HepG2 (cell line): ENCODE measurements at regions not wholly inside any gene's neighbourhood (a gene's known extent, or its start where the extent isn't known, plus 50 kb on each side); places are given as distances from the start of the nearest gene placed in this dataset.

Experiments
- ATAC-seq: fragments of 200-7000 bp; cut with Tn5 transposase; 3 replicates; pipeline ENCODE4 v1.9.1; 2020; ENCODE audit warnings: mild to moderate bottlenecking, moderate library complexity
- BruUV-seq: library from RNA; stranded (reverse); fragments of 400-500 nt; replicated peaks from 2 replicates; lab custom pipeline; 2021; lab: Mats Ljungman, UMichigan
- CTCF ChIA-PET: fragments of 300-600 bp; formaldehyde crosslinking; extraction: SDS; loops from one replicate; lab custom pipeline; 2021; ENCODE audit warnings: low total read pairs, inconsistent platforms, low intra/inter-chr PET ratio; lab: Yijun Ruan, JAX
- POLR2A ChIA-PET: fragments of 350-600 bp; sonication (Branson Sonifier 250); formaldehyde crosslinking; loops from one replicate; lab custom pipeline; 2020; ENCODE audit warnings: antibody characterized with exemption, inconsistent platforms; lab: Yijun Ruan, JAX
- DNase-seq: peaks from one replicate; pipeline ENCODE4 v3.0.0-alpha.2; 2015; ENCODE audit warnings: low spot score
- FAIRE-seq: peaks from 3 replicates; lab custom pipeline; 2011; peaks lifted over from hg19 to GRCh38; lab: Jason Lieb, UNC
- H2AFZ ChIP-seq: one replicate; pipeline ENCODE4 v1.6.1; 2011; ENCODE audit warnings: low read length, inconsistent platforms
- H3K27ac ChIP-seq: fragments of 300-600 bp; 3 replicates; pipeline ENCODE4 v1.8.0; 2011; ENCODE audit warnings: mixed run types, mild to moderate bottlenecking, mixed read lengths, low read length, inconsistent platforms; ENCODE audit not compliant: insufficient read depth; ENCODE audit errors: extremely low read length
- H3K27me3 ChIP-seq, 2 experiments: fragments of 200-600 bp in 1 of 2; 2 replicates in 1 of 2; 3 replicates in 1 of 2; pipeline versions ENCODE4 v1.6.0 to v1.8.0; 2011; ENCODE audit warnings: low read length in 2 of 2, mild to moderate bottlenecking in 2 of 2, moderate library complexity in 2 of 2, inconsistent platforms in 1 of 2; ENCODE audit not compliant: insufficient read depth in 2 of 2, control insufficient read depth in 1 of 2
- H3K36me3 ChIP-seq, 2 experiments: fragments of 200-600 bp in 1 of 2; replicated peaks in 1 of 2; 2 replicates in 1 of 2; 3 replicates in 1 of 2; pipeline versions ENCODE4 v1.5.1 to v1.8.0; 2011; ENCODE audit warnings: low read length in 2 of 2, inconsistent platforms in 1 of 2; ENCODE audit not compliant: insufficient read depth in 2 of 2, control insufficient read depth in 1 of 2
- H3K4me1 ChIP-seq: 2 replicates; pipeline ENCODE4 v1.5.1; 2012; ENCODE audit warnings: low read length, inconsistent platforms; ENCODE audit not compliant: insufficient read depth
- H3K4me2 ChIP-seq: 2 replicates; pipeline ENCODE4 v1.6.0; 2011; ENCODE audit warnings: low read depth, low read length, inconsistent platforms
- H3K4me3 ChIP-seq, 3 experiments: fragments of 200-600 bp in 1 of 3; sonication (generic), shearing (Covaris generic) in 1 of 3; replicated peaks in 1 of 3; 2 replicates each; pipeline ENCODE4 v1.5.1; 2011 to 2016; ENCODE audit warnings: low read length in 3 of 3, inconsistent platforms in 2 of 3, low read depth in 2 of 3, mild to moderate bottlenecking in 2 of 3, control low read depth in 1 of 3, mixed read lengths in 1 of 3; ENCODE audit not compliant: insufficient read depth in 1 of 3
- H3K79me2 ChIP-seq: one replicate; pipeline ENCODE4 v1.6.1; 2011; ENCODE audit warnings: low read length, inconsistent platforms; ENCODE audit not compliant: insufficient read depth
- H3K9ac ChIP-seq: 2 replicates; pipeline ENCODE4 v1.6.0; 2011; ENCODE audit warnings: mild to moderate bottlenecking, low read depth, low read length, inconsistent platforms; ENCODE audit not compliant: insufficient read depth
- H3K9me3 ChIP-seq: 2 replicates; pipeline ENCODE4 v1.5.1; 2012; ENCODE audit warnings: mild to moderate bottlenecking, low read length
- H4K20me1 ChIP-seq: 2 replicates; pipeline ENCODE4 v1.6.0; 2011; ENCODE audit warnings: inconsistent platforms, mild to moderate bottlenecking, low read length, moderate library complexity; ENCODE audit not compliant: insufficient read depth
- CENPX ChIP-seq: sonication (generic); formaldehyde crosslinking; IDR thresholded peaks from 2 replicates; pipeline ENCODE4 v1.9.0; 2021; ENCODE audit warnings: mild to moderate bottlenecking, missing genetic modification reagents, moderate library complexity
- CHD2 ChIP-seq: IDR thresholded peaks from 2 replicates; pipeline ENCODE4 v1.6.1; 2011; ENCODE audit warnings: low read depth, low read length, improper control_type of control experiment
- HDAC6 ChIP-seq: fragments of 200-600 bp; sonication (generic); IDR thresholded peaks from 2 replicates; pipeline ENCODE4 v1.7.0; 2017; ENCODE audit warnings: mild to moderate bottlenecking, antibody characterized with exemption, low read length, low read depth
- IKZF1 ChIP-seq: fragments of 450-650 bp; IDR thresholded peaks from 2 replicates; pipeline ENCODE4 v1.7.1; 2016
- KAT8 ChIP-seq: IDR thresholded peaks from 2 replicates; pipeline ENCODE4 v1.6.1; 2016; ENCODE audit warnings: missing genetic modification reagents, missing compliant biosample characterization
- KMT2A ChIP-seq: sonication (generic); formaldehyde crosslinking; IDR thresholded peaks from 2 replicates; pipeline ENCODE4 v1.4.0; 2020; ENCODE audit warnings: missing genetic modification reagents
- NCOA2 ChIP-seq: sonication (generic); formaldehyde crosslinking; IDR thresholded peaks from 2 replicates; pipeline ENCODE4 v1.8.0; 2022; ENCODE audit warnings: inconsistent platforms
- NR2C2 ChIP-seq: sonication (generic); formaldehyde crosslinking; IDR thresholded peaks from 2 replicates; pipeline ENCODE4 v1.4.0; 2020; ENCODE audit warnings: missing genetic modification reagents, mild to moderate bottlenecking, moderate library complexity, borderline replicate concordance
- POLR2A ChIP-seq, 2 experiments: IDR thresholded peaks; 2 replicates each; pipeline ENCODE4 v1.6.1; 2011; ENCODE audit warnings: low read depth in 2 of 2, low read length in 2 of 2, mild to moderate bottlenecking in 1 of 2, moderate library complexity in 1 of 2; ENCODE audit not compliant: insufficient read depth in 1 of 2
- RAD21 ChIP-seq: fragments of 450-650 bp; formaldehyde crosslinking; IDR thresholded peaks from 2 replicates; pipeline ENCODE4 v1.5.0; 2020; ENCODE audit warnings: mild to moderate bottlenecking
- TGIF2 ChIP-seq: IDR thresholded peaks from 2 replicates; pipeline ENCODE4 v1.6.1; 2016; ENCODE audit warnings: control low read depth, missing compliant biosample characterization
- ZBTB21 ChIP-seq: sonication (generic); formaldehyde crosslinking; IDR thresholded peaks from 2 replicates; pipeline ENCODE4 v1.4.0; 2020; ENCODE audit warnings: missing genetic modification reagents
- ZBTB7A ChIP-seq: sonication (generic); formaldehyde crosslinking; IDR thresholded peaks from 2 replicates; pipeline ENCODE4 v1.8.0; 2022; ENCODE audit warnings: mild to moderate bottlenecking, missing genetic modification reagents
- ZKSCAN5 ChIP-seq: sonication (generic); formaldehyde crosslinking; IDR thresholded peaks from 2 replicates; pipeline ENCODE4 v1.5.1; 2020; ENCODE audit warnings: mild to moderate bottlenecking, missing genetic modification reagents
- ZNF556 ChIP-seq: sonication (generic); formaldehyde crosslinking; IDR thresholded peaks from 2 replicates; pipeline ENCODE4 v1.4.0; 2020; ENCODE audit warnings: mild to moderate bottlenecking, missing genetic modification reagents, borderline replicate concordance
- ZNF570 ChIP-seq: sonication (generic); formaldehyde crosslinking; IDR thresholded peaks from 2 replicates; pipeline ENCODE4 v1.4.0; 2020; ENCODE audit warnings: mild to moderate bottlenecking, missing genetic modification reagents, borderline replicate concordance
- ZNF614 ChIP-seq: IDR thresholded peaks from 2 replicates; pipeline ENCODE4 v1.6.1; 2018; ENCODE audit warnings: missing biosample characterization, missing genetic modification reagents, inconsistent platforms, borderline replicate concordance
- ZNF619 ChIP-seq: sonication (generic); formaldehyde crosslinking; IDR thresholded peaks from 2 replicates; pipeline ENCODE4 v1.4.0; 2020; ENCODE audit warnings: mild to moderate bottlenecking, missing genetic modification reagents
- ZNF691 ChIP-seq: sonication (generic); formaldehyde crosslinking; IDR thresholded peaks from 2 replicates; pipeline ENCODE4 v1.4.0; 2020; ENCODE audit warnings: missing genetic modification reagents, low read depth, mild to moderate bottlenecking, borderline replicate concordance
- WGBS: methylation state at CpG from one replicate; pipeline ENCODE4 v1.1.6; 2017; ENCODE audit warnings: low lambda C conversion rate; 5-methylcytosine and 5-hydroxymethylcytosine counted together
- in situ Hi-C: cut with HindIII; loops from 2 replicates; pipeline ENCODE4 v1.10.0; 2017; ENCODE audit warnings: low pct_unique_long_range_greater_than_20kb; ENCODE audit not compliant: extremely low pct_ligation_motif_present
- intact Hi-C: fragments of 100-400 bp; cut with micrococcal nuclease; formaldehyde crosslinking; loops from one replicate; pipeline ENCODE4 v1.10.0; 2022; ENCODE audit not compliant: unreplicated experiment
- TF ChIP-seq, protein P1 (sequence below): sonication (generic); formaldehyde crosslinking; conservative IDR thresholded peaks from 2 replicates; pipeline ENCODE4 v1.4.0; 2020; ENCODE audit warnings: missing genetic modification reagents

DNA sequence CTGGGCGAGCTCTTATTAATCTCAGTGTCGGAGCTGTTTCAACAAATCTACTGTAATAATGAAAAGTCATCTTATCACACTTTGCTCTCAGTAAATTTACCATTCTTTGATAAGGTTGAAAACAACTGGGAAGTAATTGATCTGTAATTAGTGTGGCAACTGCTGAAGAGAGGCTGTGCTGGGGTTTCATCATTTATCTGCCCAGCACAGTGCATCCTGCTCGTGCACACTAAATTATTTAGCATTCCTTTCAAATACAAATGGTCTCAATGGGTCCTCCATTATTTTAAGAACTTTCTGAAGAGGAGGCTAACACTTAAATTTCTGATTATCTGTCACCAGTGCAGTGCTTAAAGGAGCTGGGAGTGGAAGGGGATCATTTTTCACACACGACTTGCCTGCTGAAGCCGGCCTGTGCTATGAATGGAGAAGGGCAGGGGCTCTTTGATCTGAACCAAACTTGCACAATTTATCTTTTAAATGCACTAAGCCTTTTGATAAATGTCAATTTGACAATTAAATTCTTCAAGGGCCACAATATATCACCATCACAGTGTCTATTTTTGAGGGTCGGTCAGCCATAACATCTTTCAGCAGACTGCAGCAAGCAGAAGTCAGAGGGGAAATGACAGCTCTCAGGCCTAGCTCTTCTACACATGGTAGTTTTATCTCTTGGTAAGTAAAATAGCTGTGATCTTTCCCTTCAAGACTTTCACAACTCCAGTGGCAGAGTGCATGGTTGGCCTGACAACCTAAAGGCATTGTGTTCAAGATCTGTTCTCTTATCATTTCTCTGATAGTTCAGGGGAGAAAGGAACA is 106.4 kb upstream of the EFNA5 start:
- TF ChIP-seq ZNF570 (CRISPR knock-in tag) (no peak), IKZF1 (no peak), KMT2A (CRISPR knock-in tag) (no peak), KAT8 (no peak), NCOA2 (CRISPR knock-in tag) (no peak), RAD21 (CRISPR knock-in tag) (no peak)
- TF ChIP-seq, all 625 proteins: peak for 0
- no TSS peak for BruUV-seq
- H3K4me2 ChIP-seq: no peak overlapping the region
- H3K36me3 ChIP-seq: no peaks in the 10 kb centered on the region
- ATAC-seq (no peak), FAIRE-seq (no peak), DNase-seq (no peak)
- WGBS: 31% methylated on average over 6 of the region's 6 CpGs
- no peak overlapping the region for H3K4me3 ChIP-seq
- H2AFZ ChIP-seq: no peak overlapping the region
- no peaks in the 10 kb centered on the region for H3K79me2 ChIP-seq
- no peak overlapping the region for H3K27ac ChIP-seq
- H4K20me1 ChIP-seq: no peaks in the 10 kb centered on the region
- ChIA-PET CTCF (no interaction called here), POLR2A (no interaction called here)
- no peak overlapping the region for H3K9ac ChIP-seq
- no peaks in the 10 kb centered on the region for H3K4me1 ChIP-seq
- intact Hi-C loops (no loop called here), in situ Hi-C loops (no loop called here)
- no peaks in the 10 kb centered on the region for H3K9me3 ChIP-seq
- 0 out of 5 replicates have a peak, but pooled peaks cover 0 to 3% of the 10 kb centered on the region in 2 experiments for H3K27me3 ChIP-seq

- no peak overlapping the region for H2AFZ ChIP-seq
- no peak for FAIRE-seq
- ChIA-PET POLR2A (no interaction called here), CTCF (no interaction called here)
- intact Hi-C loops: no loop called here
- H4K20me1 ChIP-seq: no peaks in the 10 kb centered on the region
- H3K27ac ChIP-seq: no peak overlapping the region
- BruUV-seq: no TSS peak
- H3K4me2 ChIP-seq: no peak overlapping the region
- 0 out of 5 replicates have a peak, but pooled peaks cover 0 to 3% of the 10 kb centered on the region in 2 experiments for H3K27me3 ChIP-seq
- no peaks in the 10 kb centered on the region for H3K36me3 ChIP-seq
- DNase-seq: no peak
- H3K4me1 ChIP-seq: no peaks in the 10 kb centered on the region
- no peaks in the 10 kb centered on the region for H3K79me2 ChIP-seq
- no peak overlapping the region for H3K4me3 ChIP-seq
- ATAC-seq: no peak
- no peak overlapping the region for H3K9ac ChIP-seq
- no peaks in the 10 kb centered on the region for H3K9me3 ChIP-seq
- 7% methylated on average over 3 of the region's 3 CpGs for WGBS
- in situ Hi-C loops: no loop called here
- TF ChIP-seq ZNF556: no peak
- TF ChIP-seq ZNF619 (CRISPR knock-in tag): no peak
- no peak for TF ChIP-seq ZBTB7A (CRISPR knock-in tag)
- TF ChIP-seq CHD2: no peak
- TF ChIP-seq HDAC6: no peak
- no peak for TF ChIP-seq TGIF2 (CRISPR knock-in tag)
- TF ChIP-seq ZBTB21 (CRISPR knock-in tag): no peak
- no peak for TF ChIP-seq CENPX
- TF ChIP-seq ZNF614 (CRISPR knock-in tag): no peak
- no peak for TF ChIP-seq ZKSCAN5
- TF ChIP-seq, protein P1, sequence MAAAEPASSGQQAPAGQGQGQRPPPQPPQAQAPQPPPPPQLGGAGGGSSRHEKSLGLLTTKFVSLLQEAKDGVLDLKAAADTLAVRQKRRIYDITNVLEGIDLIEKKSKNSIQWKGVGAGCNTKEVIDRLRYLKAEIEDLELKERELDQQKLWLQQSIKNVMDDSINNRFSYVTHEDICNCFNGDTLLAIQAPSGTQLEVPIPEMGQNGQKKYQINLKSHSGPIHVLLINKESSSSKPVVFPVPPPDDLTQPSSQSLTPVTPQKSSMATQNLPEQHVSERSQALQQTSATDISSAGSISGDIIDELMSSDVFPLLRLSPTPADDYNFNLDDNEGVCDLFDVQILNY (CRISPR knock-in tag): no peak
- no peak for TF ChIP-seq NR2C2 (CRISPR knock-in tag)
- no peak for TF ChIP-seq POLR2A (IDR thresholded peaks at IDR 0.05; ENCODE audit: insufficient read depth in 1 of 2, low read depth in 2 of 2, low read length in 2 of 2)
- TF ChIP-seq ZNF691 (CRISPR knock-in tag): no peak
These were observed 105.8 kb upstream of the EFNA5 start for GRCh38 chr5:107776506-107776905.
